ENCODE measurements at regions not wholly inside any gene's neighbourhood (a gene's known extent, or its start where the extent isn't known, plus 50 kb on each side); places are given as distances from the start of the nearest gene placed in this dataset.

GRCh38 chr4:15149839-15150592 lies 147.7 kb downstream of the CPEB2 start:
- no peaks in the 10 kb centered on the region for H3K36me3 ChIP-seq
- peaks cover 11 to 24% (median 15%) of the 10 kb centered on the region in 4 donors for H3K4me1 ChIP-seq
- intact Hi-C loops (cut with DNase I; ENCODE audit: low total_unique reads): no loop called here
- H3K9me3 ChIP-seq: no peaks in the 10 kb centered on the region
- peak overlapping the region in 4 of 5 donors; percentile 7 to 59 (median 37) for H3K27ac ChIP-seq
- TF ChIP-seq POLR2AphosphoS5 (IDR thresholded peaks at IDR 0.05): no peak
- no peak for TF ChIP-seq POLR2A (IDR thresholded peaks at IDR 0.05)
- TF ChIP-seq EP300 (IDR thresholded peaks at IDR 0.05): no peak
- TF ChIP-seq CTCF (IDR thresholded peaks at IDR 0.05): no peak
- H3K27me3 ChIP-seq: no peaks in the 10 kb centered on the region
- 20 to 35% (median 22%) methylated on average over 9 of the region's 9 CpGs for whole genome bisulfite sequencing, 5 donors
- DNase-seq: peak; percentile 60 to 83
- H3K4me3 ChIP-seq: no peak overlapping the region

DNA sequence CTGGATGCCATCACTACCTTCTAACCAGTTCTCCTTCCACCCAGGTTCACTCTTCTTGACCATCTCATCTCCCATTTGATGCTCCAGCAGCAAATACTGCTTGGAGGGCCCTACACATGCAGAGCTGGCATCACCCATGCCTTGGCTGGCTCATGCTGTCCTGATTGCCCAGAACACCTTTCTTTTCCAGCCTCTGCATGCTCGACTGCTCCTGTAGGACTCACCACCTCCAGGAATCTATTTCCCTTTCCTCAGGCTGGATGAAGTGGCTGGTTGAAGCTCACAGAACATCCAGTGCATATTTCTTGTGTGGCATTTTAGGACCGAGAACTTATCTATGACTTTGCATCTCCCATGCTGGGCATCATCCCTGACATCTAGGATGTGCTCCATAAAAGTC lies 148.3 kb downstream of the CPEB2 start:
- no peaks in the 10 kb centered on the region for H3K36me3 ChIP-seq
- H3K4me3 ChIP-seq: no peak overlapping the region
- DNase-seq: no peak
- no peak for TF ChIP-seq POLR2A (IDR thresholded peaks at IDR 0.05)
- TF ChIP-seq POLR2AphosphoS5 (IDR thresholded peaks at IDR 0.05): no peak
- TF ChIP-seq CTCF (IDR thresholded peaks at IDR 0.05): no peak
- no peak for TF ChIP-seq EP300 (IDR thresholded peaks at IDR 0.05)
- H3K27me3 ChIP-seq: no peaks in the 10 kb centered on the region
- no peaks in the 10 kb centered on the region for H3K9me3 ChIP-seq
- peak overlapping the region in 1 of 5 donors; percentile 48 for H3K27ac ChIP-seq
- H3K4me1 ChIP-seq: peaks cover 11 to 24% (median 15%) of the 10 kb centered on the region in 4 donors
- intact Hi-C loops (cut with DNase I; ENCODE audit: low total_unique reads): no loop called here
- WGBS, 5 donors: 64 to 80% (median 73%) methylated on average over 2 of the region's 2 CpGs

DNA sequence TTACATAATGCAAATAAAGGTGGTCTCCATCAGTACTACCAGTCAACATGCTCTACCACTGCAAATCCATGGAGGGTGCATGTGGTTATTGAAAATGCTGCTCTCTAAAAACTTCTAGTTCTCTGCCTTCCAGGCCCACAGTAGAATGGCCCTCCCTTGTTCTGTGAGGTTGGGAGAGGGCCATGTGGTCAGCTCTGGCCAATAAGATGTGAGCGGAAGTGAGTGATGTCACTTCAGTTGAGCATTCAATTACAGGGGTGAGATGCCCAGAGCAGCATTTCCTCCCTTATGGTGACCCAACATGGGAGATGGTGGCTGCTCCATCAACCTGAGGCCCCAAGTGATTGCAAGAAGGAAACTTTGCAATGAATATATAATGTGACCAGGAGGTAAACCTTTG lies 148.8 kb downstream of the CPEB2 start:
- 0 to 100% (median 95%) methylated on average over 1 of the region's 1 CpG for WGBS, 5 donors
- H3K27ac ChIP-seq: no peak overlapping the region
- no peaks in the 10 kb centered on the region for H3K36me3 ChIP-seq
- H3K9me3 ChIP-seq: no peaks in the 10 kb centered on the region
- no peak overlapping the region for H3K4me3 ChIP-seq
- intact Hi-C loops (cut with DNase I; ENCODE audit: low total_unique reads): no loop called here
- TF ChIP-seq POLR2A (IDR thresholded peaks at IDR 0.05) (no peak), CTCF (IDR thresholded peaks at IDR 0.05) (no peak), EP300 (IDR thresholded peaks at IDR 0.05) (no peak), POLR2AphosphoS5 (IDR thresholded peaks at IDR 0.05) (no peak)
- H3K4me1 ChIP-seq: peaks cover 11 to 24% (median 15%) of the 10 kb centered on the region in 4 donors
- no peak for DNase-seq
- no peaks in the 10 kb centered on the region for H3K27me3 ChIP-seq

- H3K27me3 ChIP-seq: no peaks in the 10 kb centered on the region
- no peak overlapping the region for H3K27ac ChIP-seq
- H3K4me3 ChIP-seq: no peak overlapping the region
- no peaks in the 10 kb centered on the region for H3K9me3 ChIP-seq
- TF ChIP-seq POLR2AphosphoS5 (IDR thresholded peaks at IDR 0.05) (no peak), CTCF (IDR thresholded peaks at IDR 0.05) (no peak), EP300 (IDR thresholded peaks at IDR 0.05) (no peak), POLR2A (IDR thresholded peaks at IDR 0.05) (no peak)
- WGBS, 5 donors: 82 to 97% (median 84%) methylated on average over 2 of the region's 2 CpGs
- intact Hi-C loops (cut with DNase I; ENCODE audit: low total_unique reads): no loop called here
- DNase-seq: no peak
- peaks cover 11 to 20% (median 15%) of the 10 kb centered on the region in 4 donors for H3K4me1 ChIP-seq
- H3K36me3 ChIP-seq: no peaks in the 10 kb centered on the region
These were observed 151.4 kb downstream of the CPEB2 start for GRCh38 chr4:15153662-15154061.
